ENCODE measurements at regions not wholly inside any gene's neighbourhood (a gene's known extent, or its start where the extent isn't known, plus 50 kb on each side); places are given as distances from the start of the nearest gene placed in this dataset.

DNA sequence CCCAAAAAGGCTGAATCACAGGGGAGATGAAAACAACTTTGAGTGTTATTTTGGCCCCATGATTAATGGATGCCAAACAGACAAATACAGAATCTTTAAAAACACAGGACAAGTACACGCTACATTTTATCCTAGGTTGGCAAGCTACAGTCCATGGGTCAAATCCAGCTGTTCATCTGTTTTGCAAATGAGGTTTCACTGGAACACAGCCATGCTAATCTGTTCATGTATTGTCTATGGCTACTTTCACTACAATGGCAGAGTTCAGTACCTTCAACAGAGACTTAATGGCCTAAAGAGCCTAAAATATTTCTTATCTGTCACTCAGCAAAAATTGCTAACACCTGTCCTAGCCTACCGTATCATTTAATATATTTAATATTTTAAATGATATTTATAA, 1548.5 kb upstream of the IGFBP7 start:
- no peaks in the 10 kb centered on the region; the same call in 1 of the 2 replicates for H3K27me3 Mint-ChIP-seq (ENCODE audit: low read depth)
- no peak overlapping the region for H2BK20ac ChIP-seq (ENCODE audit: low read depth, low read length, poor library complexity, severe bottlenecking)
- H4K5ac ChIP-seq (ENCODE audit: insufficient read length, low read depth, low read length), result no peak overlapping the region
- no peak for DNase-seq
- H3K27ac ChIP-seq (ENCODE audit: insufficient read length, low read depth, low read length), result no peak overlapping the region
- H3K9me3 Mint-ChIP-seq, result peaks cover 34 to 51% of the 10 kb centered on the region in 2 experiments
- no peak overlapping the region for H2BK120ac ChIP-seq (ENCODE audit: low read depth, low read length, poor library complexity, severe bottlenecking)
- no peaks in the 10 kb centered on the region for H3K4me1 ChIP-seq (ENCODE audit: insufficient read depth, low read length)
- TF ChIP-seq, protein P1, sequence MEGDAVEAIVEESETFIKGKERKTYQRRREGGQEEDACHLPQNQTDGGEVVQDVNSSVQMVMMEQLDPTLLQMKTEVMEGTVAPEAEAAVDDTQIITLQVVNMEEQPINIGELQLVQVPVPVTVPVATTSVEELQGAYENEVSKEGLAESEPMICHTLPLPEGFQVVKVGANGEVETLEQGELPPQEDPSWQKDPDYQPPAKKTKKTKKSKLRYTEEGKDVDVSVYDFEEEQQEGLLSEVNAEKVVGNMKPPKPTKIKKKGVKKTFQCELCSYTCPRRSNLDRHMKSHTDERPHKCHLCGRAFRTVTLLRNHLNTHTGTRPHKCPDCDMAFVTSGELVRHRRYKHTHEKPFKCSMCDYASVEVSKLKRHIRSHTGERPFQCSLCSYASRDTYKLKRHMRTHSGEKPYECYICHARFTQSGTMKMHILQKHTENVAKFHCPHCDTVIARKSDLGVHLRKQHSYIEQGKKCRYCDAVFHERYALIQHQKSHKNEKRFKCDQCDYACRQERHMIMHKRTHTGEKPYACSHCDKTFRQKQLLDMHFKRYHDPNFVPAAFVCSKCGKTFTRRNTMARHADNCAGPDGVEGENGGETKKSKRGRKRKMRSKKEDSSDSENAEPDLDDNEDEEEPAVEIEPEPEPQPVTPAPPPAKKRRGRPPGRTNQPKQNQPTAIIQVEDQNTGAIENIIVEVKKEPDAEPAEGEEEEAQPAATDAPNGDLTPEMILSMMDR (conservative IDR thresholded peaks at IDR 0.05), result no peak
- no peak overlapping the region for H3K14ac ChIP-seq (ENCODE audit: insufficient read depth, low read length)
- no peaks in the 10 kb centered on the region for H3K23me2 ChIP-seq (ENCODE audit: insufficient read length, low read depth, low read length, poor library complexity, severe bottlenecking)
- H3K36me3 Mint-ChIP-seq (ENCODE audit: insufficient read depth in 1 of 3, low read depth in 3 of 3), result peaks cover 15 to 56% (median 46%) of the 10 kb centered on the region in 3 experiments
- no peaks in the 10 kb centered on the region for H3K79me2 ChIP-seq (ENCODE audit: insufficient read depth, low read length)
- no peak overlapping the region for H3K18ac ChIP-seq (ENCODE audit: insufficient read length, low read depth, low read length)
- H3K4me3 Mint-ChIP-seq, result no peak overlapping the region
- H2BK15ac ChIP-seq (ENCODE audit: low read depth, low read length), result no peak overlapping the region
- no peak overlapping the region for H3K9ac ChIP-seq (ENCODE audit: extremely low read depth, insufficient read length, low read length)
- no peak overlapping the region for H2AK5ac ChIP-seq (ENCODE audit: insufficient read length, low read length)
- no peak overlapping the region for H3T11ph ChIP-seq (ENCODE audit: low read length)
- no peak overlapping the region for H2BK12ac ChIP-seq (ENCODE audit: insufficient read length, low read depth, low read length)
- WGBS (ENCODE audit: extremely low coverage, insufficient read length, low lambda C conversion rate), result no CpG with 5 or more reads among the region's 2 CpGs
- H4K91ac ChIP-seq (ENCODE audit: insufficient read length, low read depth, low read length), result no peak overlapping the region
- H3K9me3 ChIP-seq (ENCODE audit: control insufficient read depth, low read depth, low read length), result peaks cover 9% of the 10 kb centered on the region
- no peak overlapping the region for H3K23ac ChIP-seq (ENCODE audit: insufficient read length, low read depth, low read length)
- no peak overlapping the region for H3K56ac ChIP-seq (ENCODE audit: insufficient read length, low read depth, low read length)
- H3K4me2 ChIP-seq (ENCODE audit: insufficient read depth, insufficient read length, low read length), result no peak overlapping the region
- no peak overlapping the region for H3K4ac ChIP-seq (ENCODE audit: low read depth, low read length)
- H4K8ac ChIP-seq (replicated peaks; ENCODE audit: insufficient read length, low read depth, low read length), result no peak overlapping the region
- H2AFZ ChIP-seq (ENCODE audit: low read length), result no peak overlapping the region
- H3K27ac Mint-ChIP-seq, result no peak overlapping the region
- no peak overlapping the region for H2BK5ac ChIP-seq (ENCODE audit: insufficient read length, low read length)
- no peaks in the 10 kb centered on the region for H3K27me3 ChIP-seq (ENCODE audit: insufficient read depth, low read length)
- no peaks in the 10 kb centered on the region for H4K20me1 ChIP-seq (ENCODE audit: control insufficient read depth, insufficient read depth, insufficient read length)
- no peaks in the 10 kb centered on the region for H3K4me1 Mint-ChIP-seq
- H3K79me1 ChIP-seq (ENCODE audit: insufficient read depth, low read depth, low read length, poor library complexity, severe bottlenecking), result no peaks in the 10 kb centered on the region
